ENCODE measurements at regions not wholly inside any gene's neighbourhood (a gene's known extent, or its start where the extent isn't known, plus 50 kb on each side); places are given as distances from the start of the nearest gene placed in this dataset.

- ChIA-PET POLR2A (no interaction called here), CTCF (no interaction called here)
- Mint-ChIP-seq H3K27me3 (ENCODE audit: low read depth) (no peaks in the 10 kb centered on the region), H3K4me3 (no peak overlapping the region), H3K9me3 (no peaks in the 10 kb centered on the region), H3K36me3 (no peaks in the 10 kb centered on the region), H3K4me1 (peaks cover 13% of the 10 kb centered on the region), H3K27ac (no peak overlapping the region)
- TF ChIP-seq CBFB (CRISPR knock-in tag; IDR thresholded peaks at IDR 0.05; ENCODE audit: low read depth) (no peak), MLX (CRISPR knock-in tag; IDR thresholded peaks at IDR 0.05) (no peak), NFE2L1 (CRISPR knock-in tag; IDR thresholded peaks at IDR 0.05) (no peak), ZSCAN18 (CRISPR knock-in tag; IDR thresholded peaks at IDR 0.05) (no peak), ATF2 (CRISPR knock-in tag; IDR thresholded peaks at IDR 0.05; ENCODE audit: borderline replicate concordance, low read depth) (no peak), ZNF317 (CRISPR knock-in tag; IDR thresholded peaks at IDR 0.05; ENCODE audit: borderline replicate concordance, low read depth) (no peak), OVOL2 (CRISPR knock-in tag; IDR thresholded peaks at IDR 0.05; ENCODE audit: borderline replicate concordance) (no peak)
- ATAC-seq = no peak
- DNase-seq (ENCODE audit: low spot score) = no peak
Measured at GRCh38 chr9:18423791-18424531, 50.0 kb upstream of the ADAMTSL1 start.

Measured in WTC11 (cell line).